Coronary artery (tissue), 2 donors: ENCODE measurements at regions not wholly inside any gene's neighbourhood (a gene's known extent, or its start where the extent isn't known, plus 50 kb on each side); places are given as distances from the start of the nearest gene placed in this dataset.

Source experiments
- DNase-seq: peaks from one replicate; pipeline ENCODE4 v3.0.0-alpha.2; 2017; ENCODE audit warnings: low spot score
- H3K27ac ChIP-seq, 2 donors: fragments of 200-600 bp; sonication (generic); one replicate each; pipeline ENCODE4 v1.5.1; 2016 to 2019
- H3K4me3 ChIP-seq: fragments of 200-600 bp; sonication (generic); 2 replicates; pipeline ENCODE4 v1.5.1; 2016; ENCODE audit warnings: mild to moderate bottlenecking, moderate library complexity
- TF ChIP-seq, protein P1 (sequence below): fragments of 200-600 bp; sonication (generic); IDR thresholded peaks from one replicate; pipeline ENCODE4 v1.5.1; 2019; ENCODE audit warnings: antibody characterized with exemption

DNA sequence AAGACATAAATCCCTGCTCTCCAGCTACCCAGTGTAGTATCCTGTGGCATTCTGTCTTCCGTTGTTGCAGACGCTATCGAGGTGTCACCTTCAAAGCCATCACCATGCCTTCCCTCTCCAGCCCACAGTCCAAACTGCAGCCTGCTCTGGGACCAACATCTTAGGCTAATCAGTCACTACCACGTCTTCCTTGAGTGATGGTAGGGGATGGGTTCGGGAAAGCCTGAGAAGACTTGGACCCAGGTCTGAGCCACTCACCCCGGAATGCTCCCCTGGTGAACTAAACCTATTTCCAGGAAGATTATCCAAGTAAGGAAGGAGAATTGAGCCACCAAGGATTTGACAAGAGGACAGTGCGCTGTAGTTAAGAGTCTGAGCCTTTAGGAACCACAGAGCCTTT lies 52.9 kb upstream of the IRX1 start:
- Histone ChIP-seq H3K4me3 (no peak overlapping the region), H3K27ac (no peak overlapping the region)
- DNase-seq = no peak
- TF ChIP-seq, protein P1, sequence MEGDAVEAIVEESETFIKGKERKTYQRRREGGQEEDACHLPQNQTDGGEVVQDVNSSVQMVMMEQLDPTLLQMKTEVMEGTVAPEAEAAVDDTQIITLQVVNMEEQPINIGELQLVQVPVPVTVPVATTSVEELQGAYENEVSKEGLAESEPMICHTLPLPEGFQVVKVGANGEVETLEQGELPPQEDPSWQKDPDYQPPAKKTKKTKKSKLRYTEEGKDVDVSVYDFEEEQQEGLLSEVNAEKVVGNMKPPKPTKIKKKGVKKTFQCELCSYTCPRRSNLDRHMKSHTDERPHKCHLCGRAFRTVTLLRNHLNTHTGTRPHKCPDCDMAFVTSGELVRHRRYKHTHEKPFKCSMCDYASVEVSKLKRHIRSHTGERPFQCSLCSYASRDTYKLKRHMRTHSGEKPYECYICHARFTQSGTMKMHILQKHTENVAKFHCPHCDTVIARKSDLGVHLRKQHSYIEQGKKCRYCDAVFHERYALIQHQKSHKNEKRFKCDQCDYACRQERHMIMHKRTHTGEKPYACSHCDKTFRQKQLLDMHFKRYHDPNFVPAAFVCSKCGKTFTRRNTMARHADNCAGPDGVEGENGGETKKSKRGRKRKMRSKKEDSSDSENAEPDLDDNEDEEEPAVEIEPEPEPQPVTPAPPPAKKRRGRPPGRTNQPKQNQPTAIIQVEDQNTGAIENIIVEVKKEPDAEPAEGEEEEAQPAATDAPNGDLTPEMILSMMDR = no peak

DNA sequence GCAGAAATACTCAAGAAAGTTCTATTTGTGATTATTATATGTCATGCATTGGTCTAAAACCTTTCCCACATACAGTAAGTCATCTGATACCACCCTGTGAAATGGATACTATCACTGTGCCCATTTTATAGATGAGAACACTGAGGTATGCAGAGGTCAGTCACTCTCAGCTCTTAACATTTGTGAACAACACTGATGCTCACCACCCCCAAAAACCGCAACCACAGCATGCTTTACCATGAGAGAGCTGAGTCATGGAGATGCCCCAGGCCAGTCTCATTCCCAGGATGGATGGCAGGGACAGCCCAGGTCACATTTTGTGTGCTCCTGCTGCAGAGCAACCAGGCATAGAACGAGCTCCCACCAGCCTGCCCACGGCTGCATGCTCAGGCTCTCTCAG lies 53.5 kb upstream of the IRX1 start:
- DNase-seq = no peak
- Histone ChIP-seq H3K27ac (no peak overlapping the region), H3K4me3 (no peak overlapping the region)
- TF ChIP-seq, protein P1 = no peak

DNA sequence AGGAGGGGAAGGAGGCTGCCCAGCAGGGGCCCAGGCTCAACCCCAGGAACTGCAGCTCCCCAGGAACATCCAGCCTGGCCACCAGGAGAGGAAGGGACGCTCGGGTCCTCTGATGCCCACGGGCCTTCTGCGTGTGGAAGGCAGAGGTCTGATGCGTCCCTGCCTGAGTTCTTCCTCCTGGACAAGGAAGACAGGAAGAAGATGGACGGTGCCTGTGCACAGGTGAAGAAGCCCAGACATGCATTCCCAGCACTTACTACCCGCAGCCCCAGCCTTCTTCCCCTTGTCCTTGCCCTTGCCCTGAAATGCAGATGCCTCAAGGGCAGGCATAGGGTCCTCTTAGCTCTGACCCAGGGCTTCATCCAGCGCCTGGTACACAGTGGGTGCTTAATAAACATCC lies 56.7 kb upstream of the IRX1 start:
- Histone ChIP-seq H3K27ac (no peak overlapping the region), H3K4me3 (no peak overlapping the region)
- TF ChIP-seq, protein P1 = no peak
- no peak for DNase-seq

DNA sequence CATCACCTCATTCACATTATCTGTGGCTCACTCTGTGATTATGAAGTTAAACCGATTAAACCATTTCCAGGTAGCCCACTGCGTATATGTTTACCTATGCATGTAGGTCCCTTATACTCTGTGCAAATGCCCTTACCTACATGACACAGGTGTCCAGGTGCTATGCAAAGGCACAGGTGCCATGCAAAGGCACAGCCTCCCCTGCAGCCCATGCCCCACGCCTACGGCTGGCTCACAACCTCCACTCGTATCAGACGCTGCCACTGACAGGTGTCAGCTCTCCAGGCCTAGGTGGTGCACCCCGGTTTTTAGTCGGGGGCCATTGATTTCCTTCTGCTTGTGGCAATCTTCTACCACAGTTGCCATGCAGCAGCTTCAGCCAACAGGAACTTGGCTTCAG lies 57.7 kb upstream of the IRX1 start:
- Histone ChIP-seq H3K4me3 (no peak overlapping the region), H3K27ac (no peak overlapping the region)
- no peak for DNase-seq
- TF ChIP-seq, protein P1 = no peak

DNA sequence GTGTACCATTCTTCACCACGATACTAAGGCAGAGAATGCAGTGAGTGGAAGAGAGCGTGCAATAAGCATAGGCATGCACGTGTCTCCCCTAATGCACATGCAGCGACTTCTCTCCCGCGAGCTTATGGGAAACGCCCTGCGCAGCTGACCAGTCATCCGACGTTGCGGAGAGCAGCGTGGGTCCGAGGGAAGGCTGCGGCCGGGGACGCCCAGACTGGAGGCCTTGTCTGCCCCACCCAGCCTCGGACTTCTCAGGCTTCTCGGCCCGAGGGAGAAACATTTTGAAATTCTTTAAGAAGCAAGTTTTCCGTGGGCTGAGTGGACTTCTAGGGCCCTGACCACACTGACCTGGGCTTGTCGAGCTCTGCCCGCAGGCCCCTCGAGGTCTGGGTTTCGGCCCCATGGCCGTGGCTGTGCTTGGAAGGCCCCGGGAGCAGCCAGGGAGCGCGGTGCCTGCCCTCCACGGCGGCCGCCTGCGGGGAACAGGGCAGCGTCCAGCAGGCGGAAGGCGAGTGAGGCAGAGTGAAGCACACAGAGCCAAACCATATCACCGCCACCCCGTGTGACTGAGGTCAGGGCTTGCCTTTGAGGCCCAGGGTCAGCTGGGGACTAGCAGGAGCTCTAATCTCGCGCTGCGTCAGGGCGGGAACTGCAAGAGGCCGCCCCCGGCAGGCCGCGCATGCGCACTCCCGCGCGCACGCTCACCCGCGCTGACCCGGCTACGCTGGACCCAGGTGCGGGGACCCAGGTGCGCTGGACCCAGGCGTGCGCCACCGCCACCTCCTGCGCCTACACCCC lies 60.0 kb upstream of the IRX1 start:
- DNase-seq = no peak
- Histone ChIP-seq H3K27ac (no peak overlapping the region), H3K4me3 (no peak overlapping the region)
- TF ChIP-seq, protein P1 = no peak

DNA sequence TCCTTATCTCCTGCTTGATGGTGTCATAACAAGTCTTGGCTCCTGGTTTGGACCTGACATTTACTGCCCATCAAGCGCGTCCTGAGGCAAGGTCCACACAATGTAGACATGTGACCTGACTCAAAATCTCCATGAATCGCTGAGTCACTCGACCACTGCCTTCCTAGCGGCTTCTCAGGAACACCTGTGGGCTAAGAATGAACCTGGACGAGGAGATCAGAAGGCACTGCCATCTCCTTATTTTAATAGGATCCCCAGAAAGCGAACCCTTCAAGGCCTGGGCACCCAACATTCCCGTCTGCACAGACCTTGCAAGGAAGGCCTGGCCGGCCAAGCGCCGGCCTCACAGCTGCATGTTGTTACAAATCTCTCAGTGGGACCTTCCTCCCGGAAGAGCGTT lies 60.6 kb upstream of the IRX1 start:
- H3K4me3 ChIP-seq = no peak overlapping the region
- TF ChIP-seq, protein P1 = no peak
- no peak overlapping the region for H3K27ac ChIP-seq
- DNase-seq = no peak

DNA sequence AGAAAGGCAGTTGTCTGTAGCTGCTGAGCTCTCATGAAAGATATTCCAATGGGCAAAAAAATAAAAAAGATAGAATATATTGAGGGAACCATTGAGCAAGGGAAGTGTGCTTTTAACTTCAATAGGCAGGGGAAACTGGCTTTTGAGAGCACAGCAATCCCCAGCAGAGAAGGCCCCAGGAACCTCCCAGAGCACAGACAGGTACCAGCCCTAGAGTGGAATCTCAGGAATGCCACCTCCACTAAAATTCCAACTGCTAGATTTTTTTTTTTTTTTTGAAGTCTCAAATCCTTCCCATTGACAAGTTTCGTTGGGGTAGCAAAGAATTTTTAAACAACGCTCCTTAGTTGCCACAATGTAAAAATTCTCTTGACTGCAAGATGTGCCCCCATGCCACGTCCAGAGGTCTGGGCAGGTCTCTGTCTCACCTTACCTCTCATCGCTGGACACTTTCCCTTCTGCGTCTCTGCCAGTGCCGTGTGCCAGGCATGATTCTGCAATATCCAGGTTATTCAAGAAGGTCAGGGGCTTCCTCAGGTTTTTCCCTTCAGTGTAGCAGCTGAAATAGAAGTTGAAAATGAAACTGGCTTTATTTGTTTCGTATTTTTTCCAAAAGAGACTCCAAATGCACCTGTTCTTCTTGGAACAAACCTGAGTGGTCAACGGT lies 64.2 kb upstream of the IRX1 start:
- DNase-seq = no peak
- no peak overlapping the region for H3K27ac ChIP-seq
- TF ChIP-seq, protein P1 = no peak
- H3K4me3 ChIP-seq = no peak overlapping the region
